Spleen (tissue), 11 donors: ENCODE measurements at regions not wholly inside any gene's neighbourhood (a gene's known extent, or its start where the extent isn't known, plus 50 kb on each side); places are given as distances from the start of the nearest gene placed in this dataset.

Experiments
- DNase-seq: peaks from one replicate; pipeline ENCODE4 v3.0.0-alpha.2; 2020
- H3K27ac ChIP-seq, 8 donors: fragments of 200-600 bp; sonication (generic) in 7 of 8; 1 replicate in 4 of 8; 2 replicates in 4 of 8; pipeline versions ENCODE4 v1.5.0 to v1.8.0; 2016 to 2021; ENCODE audit warnings: inconsistent platforms in 4 of 8, mild to moderate bottlenecking in 4 of 8, moderate library complexity in 1 of 8
- H3K27me3 ChIP-seq, 7 donors: fragments of 200-600 bp; sonication (generic) in 6 of 7; replicated peaks in 1 of 7; 1 replicate in 4 of 7; 2 replicates in 3 of 7; pipeline versions ENCODE4 v1.5.0 to v1.8.0; 2016 to 2021; ENCODE audit warnings: inconsistent platforms in 3 of 7, mild to moderate bottlenecking in 1 of 7
- H3K36me3 ChIP-seq, 6 donors: fragments of 200-600 bp; sonication (generic) in 5 of 6; 1 replicate in 4 of 6; 2 replicates in 2 of 6; pipeline versions ENCODE4 v1.5.0 to v1.8.0; 2016 to 2021; ENCODE audit warnings: inconsistent platforms in 2 of 6
- H3K4me1 ChIP-seq, 6 donors: fragments of 200-600 bp; sonication (generic) in 5 of 6; 1 replicate in 3 of 6; 2 replicates in 3 of 6; pipeline versions ENCODE4 v1.5.0 to v1.8.0; 2016 to 2021; ENCODE audit warnings: inconsistent platforms in 3 of 6
- H3K4me3 ChIP-seq, 8 donors: fragments of 200-600 bp; sonication (generic) in 7 of 8; 1 replicate in 4 of 8; 2 replicates in 4 of 8; pipeline versions ENCODE4 v1.5.0 to v1.8.0; 2016 to 2021; ENCODE audit warnings: inconsistent platforms in 4 of 8, mild to moderate bottlenecking in 4 of 8, moderate library complexity in 2 of 8
- H3K9me3 ChIP-seq, 8 donors: fragments of 200-600 bp; sonication (generic) in 7 of 8; 1 replicate in 4 of 8; 2 replicates in 4 of 8; pipeline versions ENCODE4 v1.5.0 to v1.8.0; 2016 to 2021; ENCODE audit warnings: inconsistent platforms in 4 of 8
- CTCF ChIP-seq, 11 experiments: fragments of 200-600 bp in 7 of 11; fragments of 450-650 bp in 4 of 11; sonication (generic) in 4 of 11; IDR thresholded peaks in 8 of 11; conservative IDR thresholded peaks in 3 of 11; 1 replicate in 7 of 11; 2 replicates in 4 of 11; pipeline versions ENCODE4 v1.4.0 to v1.8.0; 2016 to 2021; ENCODE audit warnings: antibody characterized with exemption in 11 of 11, inconsistent platforms in 4 of 11, mild to moderate bottlenecking in 1 of 11
- POLR2A ChIP-seq, 3 donors: fragments of 450-650 bp; IDR thresholded peaks; one replicate each; pipeline ENCODE4 v1.5.1; 2017; ENCODE audit warnings: antibody characterized with exemption in 3 of 3, mild to moderate bottlenecking in 1 of 3
- POLR2AphosphoS5 ChIP-seq, 3 donors: sonication (generic); formaldehyde crosslinking; IDR thresholded peaks; one replicate each; pipeline ENCODE4 v1.5.1; 2017; ENCODE audit warnings: antibody characterized with exemption in 3 of 3
- WGBS, 5 donors: extraction: QIAGEN DNeasy Blood & Tissue Kit in 3 of 5; methylation state at CpG; one replicate each; pipeline versions ENCODE4 v1.1.5 to v1.1.7; 2013 to 2018; 5-methylcytosine and 5-hydroxymethylcytosine counted together
- intact Hi-C: fragments of 100-400 bp; cut with DNase I; formaldehyde crosslinking; loops from one replicate; pipeline ENCODE4 v1.15.0; 2023; ENCODE audit warnings: low total_unique reads
- donor health status: healthy with polysubstance abuse.
- donor health status: DM: no; HTN: no; CAD: no; lungs with moderate emphysema.
- donor health status: DM: no; HTN: no; CAD: no.
- donor health status: Bipolar disorder and iron deficiency.
- donor health status: healthy.
- donor health status: DM: no; HTN: no; CAD: no.
- donor health status: DM: yes; HTN: yes; CAD: no.

- no peak for DNase-seq
- Histone ChIP-seq H3K9me3 (peaks cover 0 to 28% (median 19%) of the 10 kb centered on the region in 8 donors), H3K27ac (no peak overlapping the region), H3K27me3 (no peaks in the 10 kb centered on the region), H3K36me3 (no peaks in the 10 kb centered on the region), H3K4me1 (no peaks in the 10 kb centered on the region), H3K4me3 (no peak overlapping the region)
- intact Hi-C loops = no loop called here
- TF ChIP-seq POLR2A (IDR thresholded peaks at IDR 0.05) (no peak), CTCF (IDR thresholded peaks at IDR 0.05 in 8 of 11, conservative IDR thresholded peaks at IDR 0.05 in 3 of 11) (no peak), POLR2AphosphoS5 (IDR thresholded peaks at IDR 0.05) (no peak)
Measured at GRCh38 chr5:18496041-18496440, 861.8 kb downstream of the TAF11L14 start.

- intact Hi-C loops = no loop called here
- Histone ChIP-seq H3K36me3 (no peaks in the 10 kb centered on the region), H3K4me1 (no peaks in the 10 kb centered on the region), H3K27me3 (no peaks in the 10 kb centered on the region), H3K4me3 (no peak overlapping the region), H3K27ac (no peak overlapping the region), H3K9me3 (peaks cover 0 to 28% (median 19%) of the 10 kb centered on the region in 8 donors)
- no peak for DNase-seq
- TF ChIP-seq POLR2AphosphoS5 (IDR thresholded peaks at IDR 0.05) (no peak), POLR2A (IDR thresholded peaks at IDR 0.05) (no peak), CTCF (IDR thresholded peaks at IDR 0.05 in 8 of 11, conservative IDR thresholded peaks at IDR 0.05 in 3 of 11) (no peak)
- WGBS, 5 donors = 63 to 82% (median 72%) methylated on average over 2 of the region's 2 CpGs
Measured at GRCh38 chr5:18497089-18497488, 862.8 kb downstream of the TAF11L14 start.

GRCh38 chr5:18503797-18504328, 869.6 kb downstream of the TAF11L14 start:
- H3K4me1 ChIP-seq = no peaks in the 10 kb centered on the region
- H3K27me3 ChIP-seq = no peaks in the 10 kb centered on the region
- H3K36me3 ChIP-seq = no peaks in the 10 kb centered on the region
- H3K4me3 ChIP-seq = no peak overlapping the region
- intact Hi-C loops = no loop called here
- H3K27ac ChIP-seq = no peak overlapping the region
- no peak for TF ChIP-seq POLR2A (IDR thresholded peaks at IDR 0.05)
- no peak for TF ChIP-seq POLR2AphosphoS5 (IDR thresholded peaks at IDR 0.05)
- TF ChIP-seq CTCF (IDR thresholded peaks at IDR 0.05 in 8 of 11, conservative IDR thresholded peaks at IDR 0.05 in 3 of 11) = no peak
- 86 to 93% (median 89%) methylated on average over 4 of the region's 4 CpGs for WGBS, 5 donors
- no peak for DNase-seq
- peaks cover 0 to 6% (median 0%) of the 10 kb centered on the region in 8 donors for H3K9me3 ChIP-seq

GRCh38 chr5:18507114-18507513, 872.9 kb downstream of the TAF11L14 start:
- TF ChIP-seq POLR2A (IDR thresholded peaks at IDR 0.05) (no peak), POLR2AphosphoS5 (IDR thresholded peaks at IDR 0.05) (no peak), CTCF (IDR thresholded peaks at IDR 0.05 in 8 of 11, conservative IDR thresholded peaks at IDR 0.05 in 3 of 11) (no peak)
- Histone ChIP-seq H3K27ac (no peak overlapping the region), H3K4me1 (no peaks in the 10 kb centered on the region), H3K9me3 (peaks cover 0 to 13% (median 4%) of the 10 kb centered on the region in 8 donors), H3K27me3 (no peaks in the 10 kb centered on the region), H3K36me3 (no peaks in the 10 kb centered on the region), H3K4me3 (no peak overlapping the region)
- no peak for DNase-seq
- intact Hi-C loops = no loop called here
- 78 to 90% (median 86%) methylated on average over 1 of the region's 1 CpG for WGBS, 5 donors
